ENCODE measurements at regions not wholly inside any gene's neighbourhood (a gene's known extent, or its start where the extent isn't known, plus 50 kb on each side); places are given as distances from the start of the nearest gene placed in this dataset.

- TF ChIP-seq CTCF (IDR thresholded peaks at IDR 0.05; ENCODE audit: poor library complexity, severe bottlenecking) (no peak), EP300 (conservative IDR thresholded peaks at IDR 0.05; ENCODE audit: poor library complexity, severe bottlenecking) (no peak), POLR2AphosphoS5 (IDR thresholded peaks at IDR 0.05) (no peak), EZH2 (IDR thresholded peaks at IDR 0.05; ENCODE audit: borderline replicate concordance, insufficient read depth, low read length, poor library complexity, severe bottlenecking) (no peak), RAD21 (conservative IDR thresholded peaks at IDR 0.05) (no peak), TAF1 (IDR thresholded peaks at IDR 0.05; ENCODE audit: low read depth) (no peak), REST (IDR thresholded peaks at IDR 0.05; ENCODE audit: borderline replicate concordance) (no peak), MXI1 (conservative IDR thresholded peaks at IDR 0.05; ENCODE audit: poor library complexity, severe bottlenecking) (no peak), SMC3 (conservative IDR thresholded peaks at IDR 0.05; ENCODE audit: poor library complexity) (no peak)
Measured at GRCh38 chr6:16901306-16901705, 140.0 kb upstream of the ATXN1 start.
